ENCODE measurements at regions not wholly inside any gene's neighbourhood (a gene's known extent, or its start where the extent isn't known, plus 50 kb on each side); places are given as distances from the start of the nearest gene placed in this dataset.

GRCh38 chr3:150076443-150076842 is 105.7 kb upstream of the PFN2 start:
- H3K27me3 ChIP-seq: no peaks in the 10 kb centered on the region
- no peak for DNase-seq (ENCODE audit: low spot score)
- WGBS (ENCODE audit: low lambda C conversion rate, missing lambda C conversion rate): 98% methylated on average over 2 of the region's 2 CpGs
- H3K36me3 ChIP-seq (replicated peaks; ENCODE audit: insufficient read depth, low read depth): no peaks in the 10 kb centered on the region
- H3K9me3 ChIP-seq (ENCODE audit: low read depth): no peaks in the 10 kb centered on the region
- H3K9me2 ChIP-seq (replicated peaks; ENCODE audit: insufficient read depth): no peaks in the 10 kb centered on the region
- H3K4me1 ChIP-seq (ENCODE audit: insufficient read depth): peaks cover 9% of the 10 kb centered on the region
- H4K20me1 ChIP-seq (ENCODE audit: insufficient read depth, poor library complexity, severe bottlenecking): no peaks in the 10 kb centered on the region
- H3K79me2 ChIP-seq: no peaks in the 10 kb centered on the region
- H3K27ac ChIP-seq: no peak overlapping the region
- TF ChIP-seq EZH2phosphoT487 (IDR thresholded peaks at IDR 0.05; ENCODE audit: low read depth, severe bottlenecking, unreplicated experiment) (no peak), EZH2 (IDR thresholded peaks at IDR 0.05; ENCODE audit: borderline replicate concordance) (no peak), CTCF (IDR thresholded peaks at IDR 0.05; ENCODE audit: poor library complexity) (no peak)
- H3K4me3 ChIP-seq: no peak overlapping the region
- no peak overlapping the region for H3K4me2 ChIP-seq
- H2AFZ ChIP-seq: no peak overlapping the region

- no peak for DNase-seq (ENCODE audit: low spot score)
- Histone ChIP-seq H3K4me1 (ENCODE audit: insufficient read depth) (peaks cover 9% of the 10 kb centered on the region), H3K9me2 (replicated peaks; ENCODE audit: insufficient read depth) (no peaks in the 10 kb centered on the region), H2AFZ (no peak overlapping the region), H3K27me3 (no peaks in the 10 kb centered on the region), H3K4me3 (no peak overlapping the region), H3K36me3 (replicated peaks; ENCODE audit: insufficient read depth, low read depth) (no peaks in the 10 kb centered on the region), H3K4me2 (peak overlapping the region; percentile 52), H3K9me3 (ENCODE audit: low read depth) (no peaks in the 10 kb centered on the region), H3K79me2 (no peaks in the 10 kb centered on the region), H4K20me1 (ENCODE audit: insufficient read depth, poor library complexity, severe bottlenecking) (no peaks in the 10 kb centered on the region), H3K27ac (peak overlapping the region; percentile 4)
- TF ChIP-seq EZH2 (IDR thresholded peaks at IDR 0.05; ENCODE audit: borderline replicate concordance) (no peak), CTCF (IDR thresholded peaks at IDR 0.05; ENCODE audit: poor library complexity) (no peak), EZH2phosphoT487 (IDR thresholded peaks at IDR 0.05; ENCODE audit: low read depth, severe bottlenecking, unreplicated experiment) (no peak)
- WGBS (ENCODE audit: low lambda C conversion rate, missing lambda C conversion rate): 86% methylated on average over 11 of the region's 11 CpGs
Observed at GRCh38 chr3:150075417-150075865, 104.7 kb upstream of the PFN2 start.

GRCh38 chr3:150074697-150075416 is 104.2 kb upstream of the PFN2 start:
- DNase-seq (ENCODE audit: low spot score): no peak
- H2AFZ ChIP-seq: no peak overlapping the region
- TF ChIP-seq EZH2phosphoT487 (IDR thresholded peaks at IDR 0.05; ENCODE audit: low read depth, severe bottlenecking, unreplicated experiment): no peak
- TF ChIP-seq CTCF (IDR thresholded peaks at IDR 0.05; ENCODE audit: poor library complexity): no peak
- no peak for TF ChIP-seq EZH2 (IDR thresholded peaks at IDR 0.05; ENCODE audit: borderline replicate concordance)

More at GRCh38 chr3:150074697-150075416, 104.2 kb upstream of the PFN2 start:
- Histone ChIP-seq H3K9me3 (ENCODE audit: low read depth) (no peaks in the 10 kb centered on the region), H3K27me3 (no peaks in the 10 kb centered on the region), H3K4me1 (ENCODE audit: insufficient read depth) (peaks cover 9% of the 10 kb centered on the region), H4K20me1 (ENCODE audit: insufficient read depth, poor library complexity, severe bottlenecking) (no peaks in the 10 kb centered on the region), H3K4me2 (peak overlapping the region; percentile 52), H3K4me3 (no peak overlapping the region), H3K36me3 (replicated peaks; ENCODE audit: insufficient read depth, low read depth) (no peaks in the 10 kb centered on the region), H3K79me2 (no peaks in the 10 kb centered on the region), H3K27ac (peak overlapping the region; percentile 4), H3K9me2 (replicated peaks; ENCODE audit: insufficient read depth) (no peaks in the 10 kb centered on the region)
- WGBS (ENCODE audit: low lambda C conversion rate, missing lambda C conversion rate): 42% methylated on average over 7 of the region's 7 CpGs

Data from hepatocyte (in vitro differentiated cells).